BE2C (cell line): ENCODE measurements at regions not wholly inside any gene's neighbourhood (a gene's known extent, or its start where the extent isn't known, plus 50 kb on each side); places are given as distances from the start of the nearest gene placed in this dataset.

Source experiments
- DNase-seq: peaks from one replicate; pipeline ENCODE4 v3.0.0-alpha.2; 2020
- H3K27me3 ChIP-seq: fragments of 250-450 bp; sonication (Bioruptor Pico); 2 replicates; pipeline ENCODE4 v1.5.1; 2020; ENCODE audit warnings: mild to moderate bottlenecking
- H3K36me3 ChIP-seq: fragments of 250-450 bp; sonication (Bioruptor Pico); 2 replicates; pipeline ENCODE4 v1.5.1; 2020; ENCODE audit warnings: mild to moderate bottlenecking
- H3K4me1 ChIP-seq: fragments of 250-450 bp; sonication (Bioruptor Pico); 2 replicates; pipeline ENCODE4 v1.5.1; 2020
- H3K4me3 ChIP-seq: 2 replicates; pipeline ENCODE4 v1.5.1; 2011; ENCODE audit warnings: low read depth, low read length
- H3K9me3 ChIP-seq: fragments of 250-450 bp; sonication (Bioruptor Pico); 2 replicates; pipeline ENCODE4 v1.5.1; 2020
- CTCF ChIP-seq: IDR thresholded peaks from 2 replicates; pipeline ENCODE4 v1.5.1; 2012; ENCODE audit warnings: mild to moderate bottlenecking, low read depth, low read length

- no peak for TF ChIP-seq CTCF
- H3K27me3 ChIP-seq: no peaks in the 10 kb centered on the region
- no peak overlapping the region for H3K4me3 ChIP-seq
- no peak for DNase-seq
- no peaks in the 10 kb centered on the region for H3K4me1 ChIP-seq
- no peaks in the 10 kb centered on the region for H3K9me3 ChIP-seq
- H3K36me3 ChIP-seq: no peaks in the 10 kb centered on the region
Observed at GRCh38 chr3:25043177-25043576, 384.9 kb upstream of the RARB start.

GRCh38 chr3:25043749-25044148, 384.3 kb upstream of the RARB start:
- no peaks in the 10 kb centered on the region for H3K9me3 ChIP-seq
- H3K27me3 ChIP-seq: no peaks in the 10 kb centered on the region
- DNase-seq: no peak
- no peaks in the 10 kb centered on the region for H3K4me1 ChIP-seq
- no peak for TF ChIP-seq CTCF
- H3K36me3 ChIP-seq: no peaks in the 10 kb centered on the region
- H3K4me3 ChIP-seq: no peak overlapping the region

GRCh38 chr3:25044762-25045710, 383.0 kb upstream of the RARB start:
- no peak overlapping the region for H3K4me3 ChIP-seq
- no peak for TF ChIP-seq CTCF
- H3K4me1 ChIP-seq: no peaks in the 10 kb centered on the region

GRCh38 chr3:25046911-25047771, 380.9 kb upstream of the RARB start:
- H3K9me3 ChIP-seq: no peaks in the 10 kb centered on the region

More at GRCh38 chr3:25044762-25045710, 383.0 kb upstream of the RARB start:
- Histone ChIP-seq H3K27me3 (no peaks in the 10 kb centered on the region), H3K9me3 (no peaks in the 10 kb centered on the region), H3K36me3 (no peaks in the 10 kb centered on the region)
- DNase-seq: no peak

DNA sequence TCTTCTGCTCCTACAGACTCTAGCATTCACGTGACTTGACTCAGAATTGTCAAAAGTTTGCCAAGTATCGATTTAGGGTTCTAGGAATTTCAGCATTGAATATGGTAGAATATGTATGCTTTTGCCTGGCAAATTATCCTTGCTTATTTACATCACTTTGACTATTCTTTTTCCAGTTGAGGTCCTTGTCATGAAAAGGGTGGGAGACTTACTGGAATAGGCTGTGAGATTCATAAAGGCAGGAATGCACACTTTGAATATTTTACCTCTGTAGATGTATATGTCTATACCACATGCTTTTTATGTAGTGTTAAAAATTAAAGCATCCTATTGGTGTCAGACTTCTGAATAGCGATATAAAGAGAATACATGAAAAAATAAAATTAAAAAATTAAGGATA, 378.8 kb upstream of the RARB start:
- Histone ChIP-seq H3K4me1 (no peaks in the 10 kb centered on the region), H3K36me3 (no peaks in the 10 kb centered on the region), H3K4me3 (no peak overlapping the region), H3K27me3 (no peaks in the 10 kb centered on the region), H3K9me3 (no peaks in the 10 kb centered on the region)
- TF ChIP-seq CTCF: no peak
- no peak for DNase-seq

More at GRCh38 chr3:25046911-25047771, 380.9 kb upstream of the RARB start:
- no peak for TF ChIP-seq CTCF
- no peaks in the 10 kb centered on the region for H3K27me3 ChIP-seq
- H3K36me3 ChIP-seq: no peaks in the 10 kb centered on the region
- H3K4me3 ChIP-seq: no peak overlapping the region
- DNase-seq: no peak
- H3K4me1 ChIP-seq: no peaks in the 10 kb centered on the region
